ENCODE measurements at regions not wholly inside any gene's neighbourhood (a gene's known extent, or its start where the extent isn't known, plus 50 kb on each side); places are given as distances from the start of the nearest gene placed in this dataset.

DNA sequence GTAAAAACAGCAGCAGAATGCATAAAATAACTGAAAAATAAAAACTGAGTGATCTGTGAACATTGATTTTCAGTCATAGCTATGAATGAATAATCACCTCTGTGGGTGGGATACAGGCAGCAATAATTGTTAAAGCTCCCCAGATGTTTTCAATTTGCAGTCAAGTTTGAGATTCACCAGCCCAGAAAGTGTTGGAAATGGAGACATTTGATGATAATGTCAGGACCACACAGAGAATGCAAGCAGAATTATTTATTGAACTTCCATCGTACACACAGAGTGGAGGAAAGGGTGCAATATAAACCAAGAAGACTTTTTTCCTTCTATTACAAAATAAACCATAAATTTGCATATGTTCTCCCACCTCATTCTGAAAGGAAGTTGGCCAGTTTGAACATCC is 601.7 kb downstream of the ANKRD7 start:
- TF ChIP-seq, protein P1, sequence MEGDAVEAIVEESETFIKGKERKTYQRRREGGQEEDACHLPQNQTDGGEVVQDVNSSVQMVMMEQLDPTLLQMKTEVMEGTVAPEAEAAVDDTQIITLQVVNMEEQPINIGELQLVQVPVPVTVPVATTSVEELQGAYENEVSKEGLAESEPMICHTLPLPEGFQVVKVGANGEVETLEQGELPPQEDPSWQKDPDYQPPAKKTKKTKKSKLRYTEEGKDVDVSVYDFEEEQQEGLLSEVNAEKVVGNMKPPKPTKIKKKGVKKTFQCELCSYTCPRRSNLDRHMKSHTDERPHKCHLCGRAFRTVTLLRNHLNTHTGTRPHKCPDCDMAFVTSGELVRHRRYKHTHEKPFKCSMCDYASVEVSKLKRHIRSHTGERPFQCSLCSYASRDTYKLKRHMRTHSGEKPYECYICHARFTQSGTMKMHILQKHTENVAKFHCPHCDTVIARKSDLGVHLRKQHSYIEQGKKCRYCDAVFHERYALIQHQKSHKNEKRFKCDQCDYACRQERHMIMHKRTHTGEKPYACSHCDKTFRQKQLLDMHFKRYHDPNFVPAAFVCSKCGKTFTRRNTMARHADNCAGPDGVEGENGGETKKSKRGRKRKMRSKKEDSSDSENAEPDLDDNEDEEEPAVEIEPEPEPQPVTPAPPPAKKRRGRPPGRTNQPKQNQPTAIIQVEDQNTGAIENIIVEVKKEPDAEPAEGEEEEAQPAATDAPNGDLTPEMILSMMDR (IDR thresholded peaks at IDR 0.05), result no peak
- no peak for TF ChIP-seq POLR2A (IDR thresholded peaks at IDR 0.05)

Data from heart left ventricle (tissue), 13 donors.